ENCODE measurements at regions not wholly inside any gene's neighbourhood (a gene's known extent, or its start where the extent isn't known, plus 50 kb on each side); places are given as distances from the start of the nearest gene placed in this dataset.

- no peak for DNase-seq
Observed at GRCh38 chr2:66794551-66794950, 359.6 kb downstream of the MEIS1 start.

GRCh38 chr2:66802877-66803276 is 368.0 kb downstream of the MEIS1 start:
- no peak for DNase-seq

- peak; percentile 72 for DNase-seq
Observed at GRCh38 chr2:66803726-66804125, 368.8 kb downstream of the MEIS1 start.

- DNase-seq, result no peak
Observed at GRCh38 chr2:66805016-66805865, 370.3 kb downstream of the MEIS1 start.

- DNase-seq, result no peak
Observed at GRCh38 chr2:66805968-66806367, 371.0 kb downstream of the MEIS1 start.

GRCh38 chr2:66813525-66813924 is 378.6 kb downstream of the MEIS1 start:
- no peak for DNase-seq

- no peak for DNase-seq
Observed at GRCh38 chr2:66813976-66814375, 379.1 kb downstream of the MEIS1 start.

- DNase-seq, result no peak
Observed at GRCh38 chr2:66814916-66815315, 380.0 kb downstream of the MEIS1 start.

- DNase-seq, result no peak
Observed at GRCh38 chr2:66815886-66816285, 381.0 kb downstream of the MEIS1 start.

GRCh38 chr2:66821168-66821567 is 386.2 kb downstream of the MEIS1 start:
- no peak for DNase-seq

GRCh38 chr2:66822186-66822585 is 387.3 kb downstream of the MEIS1 start:
- DNase-seq, result no peak

- no peak for DNase-seq
Observed at GRCh38 chr2:66824926-66825325, 390.0 kb downstream of the MEIS1 start.

- DNase-seq, result no peak
Observed at GRCh38 chr2:66827851-66828250, 392.9 kb downstream of the MEIS1 start.

- DNase-seq, result no peak
Observed at GRCh38 chr2:66828876-66829275, 394.0 kb downstream of the MEIS1 start.

- DNase-seq, result no peak
Observed at GRCh38 chr2:66830881-66831280, 396.0 kb downstream of the MEIS1 start.

- DNase-seq, result no peak
Observed at GRCh38 chr2:66832646-66833435, 397.9 kb downstream of the MEIS1 start.

GRCh38 chr2:66834859-66835258 is 399.9 kb downstream of the MEIS1 start:
- DNase-seq, result no peak

- no peak for DNase-seq
Observed at GRCh38 chr2:66836851-66837250, 401.9 kb downstream of the MEIS1 start.

- DNase-seq, result no peak
Observed at GRCh38 chr2:66839551-66840320, 404.8 kb downstream of the MEIS1 start.

- DNase-seq, result no peak
Observed at GRCh38 chr2:66840321-66841002, 405.5 kb downstream of the MEIS1 start.

- no peak for DNase-seq
Observed at GRCh38 chr2:66843847-66844246, 408.9 kb downstream of the MEIS1 start.

GRCh38 chr2:66845307-66845706 is 410.4 kb downstream of the MEIS1 start:
- DNase-seq, result no peak
